NOMO-1 treated with DMSO at 0.1 percent for 48 hours (cell line): ENCODE measurements at regions not wholly inside any gene's neighbourhood (a gene's known extent, or its start where the extent isn't known, plus 50 kb on each side); places are given as distances from the start of the nearest gene placed in this dataset.
"Not testable (repeated sequence)": the region's sequence is repeated elsewhere in the genome, so short reads cannot be mapped to it uniquely, and the experiment has no call there.

Experiments
- DNase-seq: peaks from one replicate; lab custom pipeline; 2025; ENCODE audit not compliant: unreplicated experiment; lab: John Stamatoyannopoulos, UW

- DNase-seq = no peak
These were observed 99.5 kb downstream of the FMR1NB start for GRCh38 chrX:148080593-148080992.

GRCh38 chrX:148084611-148085010 lies 103.5 kb downstream of the FMR1NB start:
- DNase-seq = no peak

- DNase-seq = no peak
These were observed 139.0 kb downstream of the FMR1NB start for GRCh38 chrX:148120151-148120550.

GRCh38 chrX:148120999-148121623 lies 140.0 kb downstream of the FMR1NB start:
- peak; percentile 73 for DNase-seq

GRCh38 chrX:148128872-148129505 lies 147.9 kb downstream of the FMR1NB start:
- DNase-seq = not testable (repeated sequence)

GRCh38 chrX:148133105-148133725 lies 152.1 kb downstream of the FMR1NB start:
- peak; percentile 7 for DNase-seq

- no peak for DNase-seq
These were observed 153.4 kb downstream of the FMR1NB start for GRCh38 chrX:148134578-148134977.

GRCh38 chrX:148135738-148136137 lies 154.6 kb downstream of the FMR1NB start:
- no peak for DNase-seq

GRCh38 chrX:148146121-148146520 lies 165.0 kb downstream of the FMR1NB start:
- DNase-seq = no peak

- DNase-seq = no peak
These were observed 175.8 kb downstream of the FMR1NB start for GRCh38 chrX:148156986-148157385.

GRCh38 chrX:148159796-148160195 lies 178.7 kb downstream of the FMR1NB start:
- no peak for DNase-seq

GRCh38 chrX:148161701-148162100 lies 180.6 kb downstream of the FMR1NB start:
- DNase-seq = no peak

GRCh38 chrX:148185631-148186030 lies 204.5 kb downstream of the FMR1NB start:
- no peak for DNase-seq

- DNase-seq = no peak
These were observed 211.4 kb downstream of the FMR1NB start for GRCh38 chrX:148192547-148192946.

- DNase-seq = no peak
These were observed 212.6 kb downstream of the FMR1NB start for GRCh38 chrX:148193759-148194158.

- no peak for DNase-seq
These were observed 222.4 kb downstream of the FMR1NB start for GRCh38 chrX:148203531-148203930.

- no peak for DNase-seq
These were observed 223.1 kb downstream of the FMR1NB start for GRCh38 chrX:148204195-148204594.

GRCh38 chrX:148214786-148215185 lies 233.6 kb downstream of the FMR1NB start:
- no peak for DNase-seq

GRCh38 chrX:148215726-148216125 lies 234.6 kb downstream of the FMR1NB start:
- no peak for DNase-seq

GRCh38 chrX:148223361-148223760 lies 242.2 kb downstream of the FMR1NB start:
- DNase-seq = no peak

GRCh38 chrX:148228521-148228920 lies 247.4 kb downstream of the FMR1NB start:
- no peak for DNase-seq

GRCh38 chrX:148229801-148230303 lies 248.7 kb downstream of the FMR1NB start:
- no peak for DNase-seq
